ENCODE measurements at regions not wholly inside any gene's neighbourhood (a gene's known extent, or its start where the extent isn't known, plus 50 kb on each side); places are given as distances from the start of the nearest gene placed in this dataset.

DNA sequence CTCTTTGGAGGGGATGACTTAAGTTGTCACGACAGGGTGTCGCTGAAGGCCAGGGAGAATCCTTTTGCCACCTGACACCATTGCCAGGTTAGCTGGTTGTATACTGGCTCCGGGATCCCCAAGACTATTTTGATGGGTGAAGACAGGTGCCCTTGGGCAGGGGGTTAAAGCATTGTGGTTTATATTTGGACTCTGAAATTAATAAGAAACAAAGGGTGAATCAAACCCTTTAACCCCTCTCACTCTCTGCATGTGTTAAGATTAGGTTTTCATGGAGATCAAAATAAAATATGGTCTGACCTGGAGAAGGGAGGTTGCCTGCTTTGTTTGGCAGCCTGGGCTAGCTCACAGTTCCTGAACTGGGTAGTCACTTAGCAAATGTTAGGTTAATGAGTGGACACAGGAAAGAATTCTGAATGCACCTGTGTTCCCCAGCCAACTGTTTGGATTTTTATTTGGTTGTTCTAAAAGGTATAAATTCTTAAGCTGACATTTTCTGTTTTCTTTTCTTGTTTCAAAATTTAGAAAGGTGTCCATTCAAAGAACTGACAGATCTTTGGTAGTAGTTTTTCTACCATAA lies 301.7 kb downstream of the KCNS3 start:
- TF ChIP-seq EZH2 (IDR thresholded peaks at IDR 0.05) = no peak
- TF ChIP-seq FOXP2 (optimal IDR thresholded peaks at IDR 0.05; ENCODE audit: control extremely low read depth, extremely low read length, insufficient read depth) = no peak
- no peak for TF ChIP-seq POLR2AphosphoS5 (IDR thresholded peaks at IDR 0.05; ENCODE audit: borderline replicate concordance, low read depth, low read length)

Data from SK-N-MC (cell line).